RPMI7951 (cell line): ENCODE measurements at regions not wholly inside any gene's neighbourhood (a gene's known extent, or its start where the extent isn't known, plus 50 kb on each side); places are given as distances from the start of the nearest gene placed in this dataset.
"Not testable (repeated sequence)": the region's sequence is repeated elsewhere in the genome, so short reads cannot be mapped to it uniquely, and the experiment has no call there.

Experiments used
- DNase-seq: peaks from one replicate; pipeline ENCODE4 v3.0.0-alpha.2; 2012; ENCODE audit warnings: low read depth

GRCh38 chr4:175033162-175033561 is 115.0 kb downstream of the ADAM29 start:
- DNase-seq, result no peak

GRCh38 chr4:175034007-175034406 is 115.8 kb downstream of the ADAM29 start:
- no peak for DNase-seq

- no peak for DNase-seq
These were observed 117.0 kb downstream of the ADAM29 start for GRCh38 chr4:175034986-175035705.

GRCh38 chr4:175035905-175036304 is 117.7 kb downstream of the ADAM29 start:
- DNase-seq, result no peak

- no peak for DNase-seq
These were observed 130.1 kb downstream of the ADAM29 start for GRCh38 chr4:175048111-175048784.

- no peak for DNase-seq
These were observed 130.7 kb downstream of the ADAM29 start for GRCh38 chr4:175048906-175049305.

GRCh38 chr4:175051974-175052373 is 133.8 kb downstream of the ADAM29 start:
- DNase-seq, result no peak

- no peak for DNase-seq
These were observed 136.8 kb downstream of the ADAM29 start for GRCh38 chr4:175054980-175055379.

- DNase-seq, result no peak
These were observed 144.0 kb downstream of the ADAM29 start for GRCh38 chr4:175062183-175062592.

- no peak for DNase-seq
These were observed 147.1 kb downstream of the ADAM29 start for GRCh38 chr4:175065228-175065627.

- DNase-seq, result no peak
These were observed 148.9 kb downstream of the ADAM29 start for GRCh38 chr4:175066923-175067627.

- DNase-seq, result no peak
These were observed 150.1 kb downstream of the ADAM29 start for GRCh38 chr4:175068266-175068665.

GRCh38 chr4:175070444-175070843 is 152.3 kb downstream of the ADAM29 start:
- no peak for DNase-seq

GRCh38 chr4:175071123-175071522 is 153.0 kb downstream of the ADAM29 start:
- no peak for DNase-seq

GRCh38 chr4:175087145-175087544 is 169.0 kb downstream of the ADAM29 start:
- no peak for DNase-seq

GRCh38 chr4:175090116-175090515 is 172.0 kb downstream of the ADAM29 start:
- no peak for DNase-seq

- DNase-seq, result no peak
These were observed 173.5 kb downstream of the ADAM29 start for GRCh38 chr4:175091649-175092048.

- DNase-seq, result no peak
These were observed 174.0 kb downstream of the ADAM29 start for GRCh38 chr4:175092114-175092513.

GRCh38 chr4:175093055-175093454 is 174.9 kb downstream of the ADAM29 start:
- not testable (repeated sequence) for DNase-seq

- DNase-seq, result no peak
These were observed 185.2 kb downstream of the ADAM29 start for GRCh38 chr4:175103403-175103802.

- DNase-seq, result no peak
These were observed 188.1 kb downstream of the ADAM29 start for GRCh38 chr4:175106301-175106700.

GRCh38 chr4:175109933-175110332 is 191.8 kb downstream of the ADAM29 start:
- no peak for DNase-seq
